Ovary (tissue), 3 donors: ENCODE measurements at regions not wholly inside any gene's neighbourhood (a gene's known extent, or its start where the extent isn't known, plus 50 kb on each side); places are given as distances from the start of the nearest gene placed in this dataset.

ENCODE experiments used
- CTCF ChIP-seq, 3 donors: fragments of 450-650 bp in 2 of 3; fragments of 200-600 bp in 1 of 3; IDR thresholded peaks; one replicate each; pipeline versions ENCODE4 v1.5.1 to v1.8.0; 2016 to 2022; ENCODE audit warnings: antibody characterized with exemption in 3 of 3, mild to moderate bottlenecking in 1 of 3
- EP300 ChIP-seq: sonication (generic); formaldehyde crosslinking; IDR thresholded peaks from one replicate; pipeline ENCODE4 v1.6.1; 2017; ENCODE audit warnings: antibody characterized with exemption
- POLR2A ChIP-seq: fragments of 450-650 bp; IDR thresholded peaks from one replicate; pipeline ENCODE4 v1.6.1; 2017; ENCODE audit warnings: antibody characterized with exemption, mild to moderate bottlenecking, moderate library complexity
- donor health status: DM: no; HTN: no; CAD: no.

- no peak for TF ChIP-seq CTCF (IDR thresholded peaks at IDR 0.05)
- TF ChIP-seq POLR2A, result no peak
- no peak for TF ChIP-seq EP300
These were observed 525.8 kb upstream of the PROK2 start for GRCh38 chr3:72310419-72311380.
